ENCODE measurements at regions not wholly inside any gene's neighbourhood (a gene's known extent, or its start where the extent isn't known, plus 50 kb on each side); places are given as distances from the start of the nearest gene placed in this dataset.

DNA sequence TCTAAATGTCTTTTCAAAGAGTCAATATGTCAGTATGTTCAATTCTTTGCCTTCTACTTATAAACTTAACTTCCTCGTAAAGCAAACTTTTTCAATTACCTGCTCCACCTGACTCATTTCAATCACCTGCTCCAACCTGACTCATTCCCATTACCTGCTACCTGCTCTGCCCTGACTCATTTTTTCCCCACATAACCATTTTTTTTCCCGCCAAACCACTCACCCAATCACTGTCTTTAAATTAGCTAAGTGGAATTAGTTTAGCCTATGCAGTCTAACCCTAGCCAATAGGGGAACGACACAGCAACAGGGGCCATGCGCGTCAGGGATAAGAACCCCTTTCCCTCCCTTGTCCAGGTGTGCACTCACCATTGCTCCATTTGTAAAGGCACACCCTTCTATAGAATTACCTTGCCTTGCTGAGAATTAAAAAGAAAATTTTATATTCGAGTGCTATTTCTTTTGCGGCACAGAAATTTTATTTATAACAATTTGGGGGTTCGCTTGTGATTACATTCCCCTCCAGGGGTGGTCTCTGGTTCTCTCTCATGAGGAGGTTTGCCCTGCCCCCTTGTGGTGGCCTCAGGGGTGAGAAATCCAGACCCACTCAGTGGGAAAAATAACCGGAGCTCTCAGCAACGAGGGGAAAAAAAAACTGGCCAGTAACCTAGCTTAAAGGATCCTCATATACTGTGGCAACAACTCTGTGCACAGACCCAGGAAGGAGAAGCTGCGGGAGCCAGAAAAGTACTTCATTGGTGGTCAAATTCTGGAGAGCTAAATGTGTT, 193.1 kb downstream of the ZNF486 start:
- TF ChIP-seq, protein P1, sequence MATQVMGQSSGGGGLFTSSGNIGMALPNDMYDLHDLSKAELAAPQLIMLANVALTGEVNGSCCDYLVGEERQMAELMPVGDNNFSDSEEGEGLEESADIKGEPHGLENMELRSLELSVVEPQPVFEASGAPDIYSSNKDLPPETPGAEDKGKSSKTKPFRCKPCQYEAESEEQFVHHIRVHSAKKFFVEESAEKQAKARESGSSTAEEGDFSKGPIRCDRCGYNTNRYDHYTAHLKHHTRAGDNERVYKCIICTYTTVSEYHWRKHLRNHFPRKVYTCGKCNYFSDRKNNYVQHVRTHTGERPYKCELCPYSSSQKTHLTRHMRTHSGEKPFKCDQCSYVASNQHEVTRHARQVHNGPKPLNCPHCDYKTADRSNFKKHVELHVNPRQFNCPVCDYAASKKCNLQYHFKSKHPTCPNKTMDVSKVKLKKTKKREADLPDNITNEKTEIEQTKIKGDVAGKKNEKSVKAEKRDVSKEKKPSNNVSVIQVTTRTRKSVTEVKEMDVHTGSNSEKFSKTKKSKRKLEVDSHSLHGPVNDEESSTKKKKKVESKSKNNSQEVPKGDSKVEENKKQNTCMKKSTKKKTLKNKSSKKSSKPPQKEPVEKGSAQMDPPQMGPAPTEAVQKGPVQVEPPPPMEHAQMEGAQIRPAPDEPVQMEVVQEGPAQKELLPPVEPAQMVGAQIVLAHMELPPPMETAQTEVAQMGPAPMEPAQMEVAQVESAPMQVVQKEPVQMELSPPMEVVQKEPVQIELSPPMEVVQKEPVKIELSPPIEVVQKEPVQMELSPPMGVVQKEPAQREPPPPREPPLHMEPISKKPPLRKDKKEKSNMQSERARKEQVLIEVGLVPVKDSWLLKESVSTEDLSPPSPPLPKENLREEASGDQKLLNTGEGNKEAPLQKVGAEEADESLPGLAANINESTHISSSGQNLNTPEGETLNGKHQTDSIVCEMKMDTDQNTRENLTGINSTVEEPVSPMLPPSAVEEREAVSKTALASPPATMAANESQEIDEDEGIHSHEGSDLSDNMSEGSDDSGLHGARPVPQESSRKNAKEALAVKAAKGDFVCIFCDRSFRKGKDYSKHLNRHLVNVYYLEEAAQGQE (IDR thresholded peaks at IDR 0.05; ENCODE audit: insufficient read depth in 1 of 2, low read depth in 2 of 2, low read length in 2 of 2), result no peak
- TF ChIP-seq FOXP2 (optimal IDR thresholded peaks at IDR 0.05; ENCODE audit: borderline replicate concordance, extremely low read depth, extremely low read length, insufficient read depth) (no peak), SIN3A (IDR thresholded peaks at IDR 0.05; ENCODE audit: borderline replicate concordance, insufficient read depth, low read length) (no peak), POLR2AphosphoS5 (IDR thresholded peaks at IDR 0.05; ENCODE audit: low read depth, low read length) (no peak), TAF1 (IDR thresholded peaks at IDR 0.05; ENCODE audit: borderline replicate concordance, insufficient read depth, low read length) (no peak)

DNA sequence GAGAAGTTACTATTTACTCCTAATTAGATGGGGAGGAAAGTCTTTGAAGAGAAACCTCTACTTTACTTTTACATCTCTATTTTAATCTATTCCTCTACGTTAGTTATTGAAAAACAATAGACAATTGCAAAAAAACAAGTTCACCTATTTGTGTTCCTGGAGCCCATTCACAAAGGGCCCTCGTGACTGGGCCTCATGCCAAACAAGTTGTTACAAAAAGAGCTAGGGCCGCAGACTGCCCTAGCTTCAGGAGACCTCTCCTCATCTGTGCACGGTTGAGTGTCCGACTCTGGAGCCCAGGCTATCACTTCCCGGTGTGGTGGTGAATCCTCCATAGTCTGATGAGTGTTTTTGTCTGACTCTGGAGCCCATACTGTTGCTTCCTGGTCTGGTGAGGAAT, 190.9 kb downstream of the ZNF486 start:
- TF ChIP-seq, protein P1 (IDR thresholded peaks at IDR 0.05; ENCODE audit: insufficient read depth in 1 of 2, low read depth in 2 of 2, low read length in 2 of 2), result no peak
- TF ChIP-seq SIN3A (IDR thresholded peaks at IDR 0.05; ENCODE audit: borderline replicate concordance, insufficient read depth, low read length) (no peak), TAF1 (IDR thresholded peaks at IDR 0.05; ENCODE audit: borderline replicate concordance, insufficient read depth, low read length) (no peak), FOXP2 (optimal IDR thresholded peaks at IDR 0.05; ENCODE audit: borderline replicate concordance, extremely low read depth, extremely low read length, insufficient read depth) (no peak), POLR2AphosphoS5 (IDR thresholded peaks at IDR 0.05; ENCODE audit: low read depth, low read length) (no peak)

DNA sequence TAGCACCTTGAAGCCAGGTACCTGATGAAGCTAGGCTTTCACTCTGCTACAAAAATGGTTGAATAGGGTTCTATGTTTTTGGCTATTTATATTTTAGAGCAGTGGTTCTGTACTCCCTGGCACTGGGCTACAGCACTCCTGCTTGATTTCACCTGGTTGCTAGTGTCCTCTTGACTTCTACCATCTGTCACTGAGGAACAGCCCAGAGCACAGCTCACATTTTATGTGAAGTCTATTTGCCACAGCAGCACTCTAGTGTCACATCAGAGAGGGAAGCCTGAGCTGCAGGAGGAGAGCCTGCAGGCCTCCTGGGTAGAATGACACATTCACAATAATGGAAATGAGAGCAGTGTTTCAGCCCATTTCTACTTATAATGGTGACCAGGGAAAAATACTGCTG, 184.2 kb downstream of the ZNF486 start:
- TF ChIP-seq POLR2AphosphoS5 (IDR thresholded peaks at IDR 0.05; ENCODE audit: low read depth, low read length) (no peak), FOXP2 (optimal IDR thresholded peaks at IDR 0.05; ENCODE audit: borderline replicate concordance, extremely low read depth, extremely low read length, insufficient read depth) (no peak), SIN3A (IDR thresholded peaks at IDR 0.05; ENCODE audit: borderline replicate concordance, insufficient read depth, low read length) (no peak), TAF1 (IDR thresholded peaks at IDR 0.05; ENCODE audit: borderline replicate concordance, insufficient read depth, low read length) (no peak)
- TF ChIP-seq, protein P1 (IDR thresholded peaks at IDR 0.05; ENCODE audit: insufficient read depth in 1 of 2, low read depth in 2 of 2, low read length in 2 of 2), result no peak

DNA sequence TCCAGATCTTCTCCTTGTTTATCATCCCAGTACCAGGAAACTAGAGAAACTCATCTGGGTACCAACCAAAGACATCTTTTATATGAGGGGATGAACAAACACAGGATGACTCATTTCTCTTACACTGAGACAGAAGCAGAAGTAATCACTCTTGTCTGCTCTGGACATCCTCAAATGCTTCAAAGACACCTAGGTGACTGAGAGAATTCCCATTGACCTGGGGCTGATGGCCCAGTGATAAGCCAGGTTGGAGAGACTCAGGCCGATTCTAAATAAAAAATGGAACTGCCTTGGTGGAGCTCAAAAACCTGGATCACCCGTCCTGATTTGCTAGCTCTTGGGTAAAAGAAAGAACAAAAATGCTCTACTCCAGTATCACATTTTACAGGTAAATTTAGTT, 182.2 kb downstream of the ZNF486 start:
- TF ChIP-seq TAF1 (IDR thresholded peaks at IDR 0.05; ENCODE audit: borderline replicate concordance, insufficient read depth, low read length), result no peak
- no peak for TF ChIP-seq SIN3A (IDR thresholded peaks at IDR 0.05; ENCODE audit: borderline replicate concordance, insufficient read depth, low read length)
- TF ChIP-seq FOXP2 (optimal IDR thresholded peaks at IDR 0.05; ENCODE audit: borderline replicate concordance, extremely low read depth, extremely low read length, insufficient read depth), result no peak
- TF ChIP-seq POLR2AphosphoS5 (IDR thresholded peaks at IDR 0.05; ENCODE audit: low read depth, low read length), result no peak
- TF ChIP-seq, protein P1 (IDR thresholded peaks at IDR 0.05; ENCODE audit: insufficient read depth in 1 of 2, low read depth in 2 of 2, low read length in 2 of 2), result no peak

Data from PFSK-1 (cell line).